H1 (cell line): ENCODE measurements at regions not wholly inside any gene's neighbourhood (a gene's known extent, or its start where the extent isn't known, plus 50 kb on each side); places are given as distances from the start of the nearest gene placed in this dataset.

Experiments
- CTCF ChIA-PET: fragments of 300-600 bp; sonication (Branson Sonifier 250); formaldehyde crosslinking; loops from one replicate; lab custom pipeline; 2021; ENCODE audit not compliant: partially characterized antibody; lab: Charles Lee
- POLR2A ChIA-PET: fragments of 300-600 bp; sonication (Branson Sonifier 250); formaldehyde crosslinking; loops from one replicate; lab custom pipeline; 2021; ENCODE audit warnings: inconsistent platforms; ENCODE audit not compliant: partially characterized antibody; lab: Charles Lee
- DNase-seq, 2 experiments: peaks; one replicate each; pipeline versions ENCODE4 v3.0.0 to v3.0.0-alpha.2; 2010 to 2022; ENCODE audit warnings: low spot score in 2 of 2, low read depth in 1 of 2, mixed read lengths in 1 of 2
- FAIRE-seq: peaks from 2 replicates; lab custom pipeline; 2011; peaks lifted over from hg19 to GRCh38; lab: Jason Lieb, UNC
- H2AFZ ChIP-seq: 2 replicates; pipeline ENCODE4 v1.8.1; 2012; ENCODE audit warnings: low read length, inconsistent platforms
- H2AK5ac ChIP-seq: 2 replicates; pipeline ENCODE4 v1.6.1; 2013; ENCODE audit warnings: low read depth, low read length
- H2BK120ac ChIP-seq: replicated peaks from 2 replicates; pipeline ENCODE3; 2013; ENCODE audit warnings: low read depth, low read length, inconsistent platforms
- H2BK12ac ChIP-seq: 2 replicates; pipeline ENCODE4 v1.6.1; 2013; ENCODE audit warnings: low read depth, low read length
- H2BK15ac ChIP-seq: 2 replicates; pipeline ENCODE4 v1.6.1; 2013; ENCODE audit warnings: low read length
- H2BK20ac ChIP-seq: 2 replicates; pipeline ENCODE4 v1.6.1; 2013; ENCODE audit warnings: low read length
- H2BK5ac ChIP-seq: 2 replicates; pipeline ENCODE4 v1.6.1; 2013; ENCODE audit warnings: low read depth, low read length
- H3K14ac ChIP-seq: 2 replicates; pipeline ENCODE4 v1.6.1; 2013; ENCODE audit warnings: inconsistent platforms; ENCODE audit not compliant: insufficient read length
- H3K18ac ChIP-seq: 2 replicates; pipeline ENCODE4 v1.6.1; 2013; ENCODE audit warnings: low read length; ENCODE audit errors: extremely low read depth
- H3K23ac ChIP-seq: 2 replicates; pipeline ENCODE4 v1.6.1; 2013; ENCODE audit warnings: inconsistent platforms; ENCODE audit not compliant: insufficient read length
- H3K23me2 ChIP-seq: 2 replicates; pipeline ENCODE4 v1.6.1; 2013; ENCODE audit warnings: low read depth, low read length
- H3K27ac ChIP-seq: 2 replicates; pipeline ENCODE4 v1.6.1; 2011; ENCODE audit warnings: low read depth, low read length, inconsistent platforms
- H3K27me3 ChIP-seq, 4 experiments: replicated peaks in 1 of 4; 1 replicate in 1 of 4; 2 replicates in 3 of 4; pipeline versions ENCODE4 v1.6.1 to v1.8.1; 2011 to 2013; ENCODE audit warnings: low read length in 3 of 4, mild to moderate bottlenecking in 3 of 4, inconsistent platforms in 2 of 4, mixed read lengths in 2 of 4, moderate library complexity in 1 of 4; ENCODE audit not compliant: control insufficient read depth in 3 of 4, insufficient read depth in 3 of 4; ENCODE audit errors: extremely low read depth in 1 of 4
- H3K36me3 ChIP-seq, 4 experiments: 2 replicates each; pipeline versions ENCODE4 v1.6.1 to v1.8.1; 2011 to 2013; ENCODE audit warnings: mild to moderate bottlenecking in 4 of 4, low read length in 3 of 4, moderate library complexity in 2 of 4, control low read depth in 1 of 4, inconsistent platforms in 1 of 4; ENCODE audit not compliant: insufficient read depth in 4 of 4, control insufficient read depth in 2 of 4
- H3K4ac ChIP-seq: replicated peaks from 2 replicates; pipeline ENCODE3; 2013; ENCODE audit warnings: low read length, low read depth, mixed read lengths, inconsistent platforms; ENCODE audit not compliant: insufficient read length
- H3K4me1 ChIP-seq, 4 experiments: replicated peaks in 1 of 4; 1 replicate in 1 of 4; 2 replicates in 3 of 4; pipeline versions ENCODE4 v1.6.1 to v1.8.1; 2011 to 2013; ENCODE audit warnings: low read length in 3 of 4, inconsistent platforms in 2 of 4, mixed read lengths in 1 of 4; ENCODE audit not compliant: insufficient read depth in 4 of 4, control insufficient read depth in 3 of 4
- H3K4me2 ChIP-seq, 2 experiments: 2 replicates each; pipeline versions ENCODE4 v1.6.1 to v1.8.1; 2011 to 2013; ENCODE audit warnings: low read depth in 2 of 2, low read length in 2 of 2, control low read depth in 1 of 2, inconsistent platforms in 1 of 2, mild to moderate bottlenecking in 1 of 2; ENCODE audit not compliant: insufficient read depth in 1 of 2
- H3K4me3 ChIP-seq, 4 experiments: fragments of 200-600, 300-600 bp in 1 of 4; sonication (generic), shearing (Covaris generic), sonication (Bioruptor Twin) in 1 of 4; 2 replicates each; pipeline versions ENCODE4 v1.5.1 to v1.8.1; 2011 to 2016; ENCODE audit warnings: low read length in 4 of 4, low read depth in 3 of 4, control low read depth in 2 of 4, inconsistent platforms in 2 of 4, mild to moderate bottlenecking in 2 of 4, mixed read lengths in 1 of 4, moderate library complexity in 1 of 4; ENCODE audit not compliant: insufficient read depth in 2 of 4; ENCODE audit errors: extremely low read depth in 1 of 4
- H3K56ac ChIP-seq: replicated peaks from 2 replicates; pipeline ENCODE3; 2013; ENCODE audit warnings: low read depth, mild to moderate bottlenecking, mixed read lengths, low read length, inconsistent platforms; ENCODE audit not compliant: insufficient read length
- H3K79me1 ChIP-seq: 2 replicates; pipeline ENCODE4 v1.6.1; 2013; ENCODE audit warnings: low read depth, low read length, control low read depth
- H3K79me2 ChIP-seq, 2 experiments: 2 replicates each; pipeline versions ENCODE4 v1.6.1 to v1.8.1; 2012 to 2013; ENCODE audit warnings: low read length in 2 of 2, mild to moderate bottlenecking in 2 of 2, inconsistent platforms in 1 of 2; ENCODE audit not compliant: insufficient read depth in 2 of 2, control insufficient read depth in 1 of 2
- H3K9ac ChIP-seq, 4 experiments: replicated peaks in 1 of 4; 1 replicate in 1 of 4; 2 replicates in 3 of 4; pipeline versions ENCODE4 v1.6.1 to v1.8.1; 2011 to 2013; ENCODE audit warnings: low read depth in 3 of 4, low read length in 3 of 4, control low read depth in 2 of 4, mild to moderate bottlenecking in 2 of 4, moderate library complexity in 2 of 4, inconsistent platforms in 1 of 4; ENCODE audit errors: extremely low read depth in 1 of 4
- H3K9me3 ChIP-seq, 2 experiments: 2 replicates each; pipeline versions ENCODE4 v1.6.1 to v1.8.1; 2012 to 2013; ENCODE audit warnings: mild to moderate bottlenecking in 2 of 2, moderate library complexity in 2 of 2, control low read depth in 1 of 2, inconsistent platforms in 1 of 2, low read depth in 1 of 2, low read length in 1 of 2, mixed read lengths in 1 of 2; ENCODE audit not compliant: insufficient read depth in 2 of 2
- H4K20me1 ChIP-seq, 2 experiments: replicated peaks in 1 of 2; 2 replicates each; pipeline versions ENCODE3 to v1.8.1; 2011 to 2013; ENCODE audit warnings: inconsistent platforms in 2 of 2, low read length in 2 of 2, mild to moderate bottlenecking in 1 of 2; ENCODE audit not compliant: insufficient read depth in 2 of 2, control insufficient read depth in 1 of 2
- H4K5ac ChIP-seq: 2 replicates; pipeline ENCODE4 v1.6.1; 2013; ENCODE audit warnings: low read length, low read depth, mixed read lengths, inconsistent platforms; ENCODE audit not compliant: insufficient read length
- H4K8ac ChIP-seq: 2 replicates; pipeline ENCODE4 v1.8.0; 2013; ENCODE audit warnings: mild to moderate bottlenecking, moderate library complexity, low read length, inconsistent platforms; ENCODE audit not compliant: insufficient read depth; ENCODE audit errors: extremely low read depth
- H4K91ac ChIP-seq: replicated peaks from 2 replicates; pipeline ENCODE3; 2013; ENCODE audit warnings: low read length, mixed read lengths, inconsistent platforms; ENCODE audit not compliant: insufficient read length
- KDM4A ChIP-seq: IDR thresholded peaks from one replicate; pipeline ENCODE4 v1.7.1; 2012; ENCODE audit warnings: low read depth, mild to moderate bottlenecking, moderate library complexity, low read length, inconsistent platforms; ENCODE audit not compliant: severe bottlenecking
- PHF8 ChIP-seq: fragments of 200-600 bp; sonication (generic); conservative IDR thresholded peaks from 2 replicates; pipeline ENCODE4 v1.7.1; 2012; ENCODE audit warnings: low read depth, mild to moderate bottlenecking, inconsistent platforms, low read length, moderate library complexity
- TAF1 ChIP-seq: IDR thresholded peaks from 2 replicates; pipeline ENCODE4 v1.6.1; 2011; ENCODE audit warnings: mild to moderate bottlenecking, low read depth, low read length
- WGBS, 2 experiments: shearing (Covaris generic) in 1 of 2; methylation state at CpG; one replicate each; pipeline versions ENCODE4 v1.1.6 to v1.1.7; 2013 to 2015; ENCODE audit warnings: low lambda C conversion rate in 2 of 2, mixed read lengths in 2 of 2, inconsistent platforms in 1 of 2, low coverage in 1 of 2, missing lambda C conversion rate in 1 of 2; ENCODE audit not compliant: insufficient replicate concordance in 2 of 2, insufficient coverage in 1 of 2, insufficient read length in 1 of 2; ENCODE audit errors: extremely low coverage in 1 of 2, missing lambda C conversion rate in 1 of 2; 5-methylcytosine and 5-hydroxymethylcytosine counted together

DNA sequence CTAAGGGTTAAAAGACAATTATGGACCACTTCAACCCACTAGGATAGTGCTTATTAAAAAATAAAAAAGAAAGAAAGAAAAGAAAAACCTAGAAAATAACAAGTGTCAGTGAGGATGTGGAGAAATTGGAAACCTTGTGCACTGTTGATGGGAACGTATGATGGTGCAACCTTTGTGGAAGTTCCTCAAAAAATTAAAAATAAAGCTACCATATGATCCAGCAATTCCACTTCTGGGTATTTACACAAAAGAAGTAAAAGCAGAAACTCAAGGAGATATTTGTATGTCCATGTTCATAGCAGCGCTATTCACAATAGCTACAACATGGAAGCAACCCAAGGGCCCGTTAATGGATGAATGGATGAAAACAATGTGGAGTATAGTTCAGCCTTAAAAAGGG, 115.2 kb upstream of the ATP1A1 start:
- no peak overlapping the region for H3K14ac ChIP-seq
- no peak overlapping the region for H3K27ac ChIP-seq
- 95% methylated on average over 3 of the region's 3 CpGs; no CpG with 5 or more reads in 1 of the 2 experiments for WGBS, 2 experiments
- no peaks in the 10 kb centered on the region for H3K27me3 ChIP-seq
- H3K23ac ChIP-seq, result no peak overlapping the region
- no peaks in the 10 kb centered on the region for H3K9me3 ChIP-seq
- no peak overlapping the region for H3K18ac ChIP-seq
- H2AK5ac ChIP-seq, result no peak overlapping the region
- H3K36me3 ChIP-seq, result no peaks in the 10 kb centered on the region
- no peak overlapping the region for H3K4me2 ChIP-seq
- no peaks in the 10 kb centered on the region for H3K79me1 ChIP-seq
- no peak for DNase-seq
- no peak overlapping the region for H3K4me3 ChIP-seq
- H4K91ac ChIP-seq, result no peak overlapping the region
- H3K56ac ChIP-seq, result no peak overlapping the region
- no peak overlapping the region for H3K4ac ChIP-seq
- H3K79me2 ChIP-seq, result no peaks in the 10 kb centered on the region
- TF ChIP-seq KDM4A (no peak), TAF1 (no peak), PHF8 (no peak)
- no peak overlapping the region for H2BK5ac ChIP-seq
- POLR2A ChIA-PET, result no interaction called here
- H3K4me1 ChIP-seq, result peaks cover 0 to 7% (median 1%) of the 10 kb centered on the region in 4 experiments; a peak in 2 of 7 replicates
- H3K23me2 ChIP-seq, result no peaks in the 10 kb centered on the region
- no peak overlapping the region for H3K9ac ChIP-seq
- no peaks in the 10 kb centered on the region for H4K20me1 ChIP-seq
- CTCF ChIA-PET, result interaction anchor here (0.8 to 1.6 kb wide), 4 partner anchors 15 to 241 kb away, joined by 3 read pairs; no protein-coding TSS in a partner anchor
- H4K5ac ChIP-seq, result no peak overlapping the region
- H2BK20ac ChIP-seq, result no peak overlapping the region
- no peak overlapping the region for H2BK15ac ChIP-seq
- no peak overlapping the region for H2BK12ac ChIP-seq
- no peak for FAIRE-seq
- H4K8ac ChIP-seq, result no peak overlapping the region
- no peak overlapping the region for H2AFZ ChIP-seq
- H2BK120ac ChIP-seq, result no peak overlapping the region
